ENCODE measurements at regions not wholly inside any gene's neighbourhood (a gene's known extent, or its start where the extent isn't known, plus 50 kb on each side); places are given as distances from the start of the nearest gene placed in this dataset.

- H2AFZ ChIP-seq (ENCODE audit: low read length) = no peak overlapping the region
- H3K9me3 ChIP-seq (ENCODE audit: low read length) = no peaks in the 10 kb centered on the region
- ATAC-seq = no peak
- no peak for DNase-seq (ENCODE audit: low spot score)
- no peak overlapping the region for H3K9ac ChIP-seq (ENCODE audit: insufficient read depth, low read depth, low read length)
- H3K27ac ChIP-seq (ENCODE audit: extremely low read length, insufficient read depth, low read length) = no peak overlapping the region
- in situ Hi-C loops (cut with HindIII; ENCODE audit: extremely low pct_ligation_motif_present, low pct_unique_long_range_greater_than_20kb) = no loop called here
- H3K4me2 ChIP-seq (ENCODE audit: low read depth, low read length) = no peak overlapping the region
- no peak for FAIRE-seq
- ChIA-PET POLR2A (no interaction called here), CTCF (ENCODE audit: low intra/inter-chr PET ratio, low total read pairs) (no interaction called here)
- intact Hi-C loops (cut with micrococcal nuclease; ENCODE audit: unreplicated experiment) = no loop called here
- no peaks in the 10 kb centered on the region for H3K79me2 ChIP-seq (ENCODE audit: insufficient read depth, low read length)
- BruUV-seq (replicated peaks) = no TSS peak
- H3K27me3 ChIP-seq (ENCODE audit: control insufficient read depth in 1 of 2, insufficient read depth in 2 of 2, low read length in 2 of 2) = peaks cover 0 to 50% of the 10 kb centered on the region in 2 experiments; a peak in 2 of 5 replicates
- WGBS (ENCODE audit: low lambda C conversion rate) = 3% methylated on average over 7 of the region's 8 CpGs
- H3K4me1 ChIP-seq (ENCODE audit: insufficient read depth, low read length) = no peaks in the 10 kb centered on the region
- H3K36me3 ChIP-seq (replicated peaks in 1 of 2; ENCODE audit: control insufficient read depth in 1 of 2, insufficient read depth in 2 of 2, low read length in 2 of 2) = no peaks in the 10 kb centered on the region
- no peaks in the 10 kb centered on the region for H4K20me1 ChIP-seq (ENCODE audit: insufficient read depth, low read length)
- H3K4me3 ChIP-seq (replicated peaks in 1 of 3; ENCODE audit: insufficient read depth in 1 of 3, low read depth in 2 of 3, low read length in 3 of 3) = no peak overlapping the region
- TF ChIP-seq PCBP1 (IDR thresholded peaks at IDR 0.05; ENCODE audit: borderline replicate concordance, low read depth, low read length) (no peak), FOXP1 (IDR thresholded peaks at IDR 0.05) (no peak), FOXP1 (CRISPR knock-in tag; IDR thresholded peaks at IDR 0.05) (no peak), MYNN (CRISPR knock-in tag; IDR thresholded peaks at IDR 0.05; ENCODE audit: low read depth) (no peak), ZNF773 (CRISPR knock-in tag; IDR thresholded peaks at IDR 0.05; ENCODE audit: borderline replicate concordance) (no peak), ZNF276 (CRISPR knock-in tag; IDR thresholded peaks at IDR 0.05; ENCODE audit: low read depth) (no peak), HMG20A (CRISPR knock-in tag; IDR thresholded peaks at IDR 0.05; ENCODE audit: borderline replicate concordance) (no peak), NFKBIZ (CRISPR knock-in tag; IDR thresholded peaks at IDR 0.05) (no peak), SMAD9 (CRISPR knock-in tag; IDR thresholded peaks at IDR 0.05) (no peak), ZBTB49 (CRISPR knock-in tag; IDR thresholded peaks at IDR 0.05; ENCODE audit: borderline replicate concordance) (no peak), NR2F6 (IDR thresholded peaks at IDR 0.05) (no peak), NR2F6 (CRISPR knock-in tag; IDR thresholded peaks at IDR 0.05) (no peak), RARG (CRISPR knock-in tag; IDR thresholded peaks at IDR 0.05; ENCODE audit: low read depth) (no peak), SAFB2 (CRISPR knock-in tag; IDR thresholded peaks at IDR 0.05; ENCODE audit: borderline replicate concordance, low read depth) (no peak), SNAPC4 (CRISPR knock-in tag; IDR thresholded peaks at IDR 0.05) (no peak), RXRB (CRISPR knock-in tag; IDR thresholded peaks at IDR 0.05; ENCODE audit: borderline replicate concordance) (no peak), MYPOP (CRISPR knock-in tag; IDR thresholded peaks at IDR 0.05) (no peak)
Observed at GRCh38 chr5:141762790-141763368, 80.8 kb upstream of the ARAP3 start.

Data from HepG2 (cell line).